VCaP (cell line): ENCODE measurements at regions not wholly inside any gene's neighbourhood (a gene's known extent, or its start where the extent isn't known, plus 50 kb on each side); places are given as distances from the start of the nearest gene placed in this dataset.

Experiments used
- H3K27ac ChIP-seq: fragments of 450-650 bp; 2 replicates; pipeline ENCODE4 v1.5.1; 2017
- CTCF ChIP-seq: fragments of 450-650 bp; conservative IDR thresholded peaks from 2 replicates; pipeline ENCODE4 v1.5.1; 2017; ENCODE audit warnings: mild to moderate bottlenecking, moderate library complexity

- no peak for TF ChIP-seq CTCF
- H3K27ac ChIP-seq: no peak overlapping the region
Measured at GRCh38 chr21:33174756-33175155, 55.0 kb upstream of the IFNAR2 start.
